ENCODE measurements at regions not wholly inside any gene's neighbourhood (a gene's known extent, or its start where the extent isn't known, plus 50 kb on each side); places are given as distances from the start of the nearest gene placed in this dataset.

- no peak for DNase-seq (ENCODE audit: low read depth, low spot score)
- H3K4me3 ChIP-seq (ENCODE audit: low read length), result no peak overlapping the region
These were observed 278.2 kb downstream of the BRD1 start for GRCh38 chr22:49549256-49550140.

- DNase-seq (ENCODE audit: low read depth, low spot score), result no peak
- H3K4me3 ChIP-seq (ENCODE audit: low read length), result no peak overlapping the region
These were observed 279.1 kb downstream of the BRD1 start for GRCh38 chr22:49548356-49549202.

- H3K4me3 ChIP-seq (ENCODE audit: low read length), result no peak overlapping the region
- DNase-seq (ENCODE audit: low read depth, low spot score), result no peak
These were observed 279.9 kb downstream of the BRD1 start for GRCh38 chr22:49547751-49548239.

- no peak for DNase-seq (ENCODE audit: low read depth, low spot score)
- H3K4me3 ChIP-seq (ENCODE audit: low read length), result no peak overlapping the region
These were observed 280.7 kb downstream of the BRD1 start for GRCh38 chr22:49546811-49547585.

GRCh38 chr22:49545606-49546005, 282.1 kb downstream of the BRD1 start:
- DNase-seq (ENCODE audit: low read depth, low spot score), result no peak

GRCh38 chr22:49544286-49544685, 283.4 kb downstream of the BRD1 start:
- H3K4me3 ChIP-seq (ENCODE audit: low read length), result no peak overlapping the region
- DNase-seq (ENCODE audit: low read depth, low spot score), result no peak

More at GRCh38 chr22:49545606-49546005, 282.1 kb downstream of the BRD1 start:
- H3K4me3 ChIP-seq (ENCODE audit: low read length), result no peak overlapping the region

- DNase-seq (ENCODE audit: low read depth, low spot score), result no peak
- no peak overlapping the region for H3K4me3 ChIP-seq (ENCODE audit: low read length)
These were observed 283.8 kb downstream of the BRD1 start for GRCh38 chr22:49543876-49544275.

GRCh38 chr22:49541693-49542230, 285.9 kb downstream of the BRD1 start:
- no peak overlapping the region for H3K4me3 ChIP-seq (ENCODE audit: low read length)

GRCh38 chr22:49540913-49541692, 286.6 kb downstream of the BRD1 start:
- no peak overlapping the region for H3K4me3 ChIP-seq (ENCODE audit: low read length)
- DNase-seq (ENCODE audit: low read depth, low spot score), result no peak

More at GRCh38 chr22:49541693-49542230, 285.9 kb downstream of the BRD1 start:
- no peak for DNase-seq (ENCODE audit: low read depth, low spot score)

- no peak for DNase-seq (ENCODE audit: low read depth, low spot score)
- H3K4me3 ChIP-seq (ENCODE audit: low read length), result no peak overlapping the region
These were observed 287.4 kb downstream of the BRD1 start for GRCh38 chr22:49540084-49540912.

GRCh38 chr22:49538006-49538405, 289.7 kb downstream of the BRD1 start:
- H3K4me3 ChIP-seq (ENCODE audit: low read length), result no peak overlapping the region

GRCh38 chr22:49536571-49537131, 291.0 kb downstream of the BRD1 start:
- no peak overlapping the region for H3K4me3 ChIP-seq (ENCODE audit: low read length)
- no peak for DNase-seq (ENCODE audit: low read depth, low spot score)

More at GRCh38 chr22:49538006-49538405, 289.7 kb downstream of the BRD1 start:
- no peak for DNase-seq (ENCODE audit: low read depth, low spot score)

GRCh38 chr22:49535527-49536125, 292.0 kb downstream of the BRD1 start:
- no peak overlapping the region for H3K4me3 ChIP-seq (ENCODE audit: low read length)
- no peak for DNase-seq (ENCODE audit: low read depth, low spot score)

GRCh38 chr22:49535126-49535525, 292.5 kb downstream of the BRD1 start:
- DNase-seq (ENCODE audit: low read depth, low spot score), result no peak
- H3K4me3 ChIP-seq (ENCODE audit: low read length), result no peak overlapping the region

- H3K4me3 ChIP-seq (ENCODE audit: low read length), result no peak overlapping the region
- DNase-seq (ENCODE audit: low read depth, low spot score), result no peak
These were observed 293.3 kb downstream of the BRD1 start for GRCh38 chr22:49534386-49534785.

GRCh38 chr22:49533886-49534285, 293.8 kb downstream of the BRD1 start:
- H3K4me3 ChIP-seq (ENCODE audit: low read length), result no peak overlapping the region
- DNase-seq (ENCODE audit: low read depth, low spot score), result no peak

Measured in Jurkat, Clone E6-1 (cell line).